ENCODE measurements at regions not wholly inside any gene's neighbourhood (a gene's known extent, or its start where the extent isn't known, plus 50 kb on each side); places are given as distances from the start of the nearest gene placed in this dataset.

DNA sequence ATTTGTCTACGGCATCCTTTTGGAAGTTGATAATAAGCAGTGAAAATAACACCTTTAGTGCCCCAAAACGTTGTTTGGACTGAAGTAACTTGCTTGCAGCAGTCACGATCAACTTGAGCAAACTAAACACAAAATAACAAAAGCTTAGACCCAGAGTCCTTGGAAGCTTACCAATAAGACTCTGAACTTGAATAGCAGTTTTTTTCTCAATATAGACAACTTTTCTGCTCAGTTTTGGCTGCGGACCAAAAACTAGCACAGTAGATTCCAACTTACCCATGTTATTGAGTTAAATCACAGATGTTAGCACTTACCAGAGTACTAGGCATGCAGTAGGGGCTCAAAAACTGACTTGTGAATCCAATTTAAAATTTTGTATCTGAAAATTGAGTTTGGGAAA is 746.9 kb downstream of the PCDH19 start:
- TF ChIP-seq, protein P1, sequence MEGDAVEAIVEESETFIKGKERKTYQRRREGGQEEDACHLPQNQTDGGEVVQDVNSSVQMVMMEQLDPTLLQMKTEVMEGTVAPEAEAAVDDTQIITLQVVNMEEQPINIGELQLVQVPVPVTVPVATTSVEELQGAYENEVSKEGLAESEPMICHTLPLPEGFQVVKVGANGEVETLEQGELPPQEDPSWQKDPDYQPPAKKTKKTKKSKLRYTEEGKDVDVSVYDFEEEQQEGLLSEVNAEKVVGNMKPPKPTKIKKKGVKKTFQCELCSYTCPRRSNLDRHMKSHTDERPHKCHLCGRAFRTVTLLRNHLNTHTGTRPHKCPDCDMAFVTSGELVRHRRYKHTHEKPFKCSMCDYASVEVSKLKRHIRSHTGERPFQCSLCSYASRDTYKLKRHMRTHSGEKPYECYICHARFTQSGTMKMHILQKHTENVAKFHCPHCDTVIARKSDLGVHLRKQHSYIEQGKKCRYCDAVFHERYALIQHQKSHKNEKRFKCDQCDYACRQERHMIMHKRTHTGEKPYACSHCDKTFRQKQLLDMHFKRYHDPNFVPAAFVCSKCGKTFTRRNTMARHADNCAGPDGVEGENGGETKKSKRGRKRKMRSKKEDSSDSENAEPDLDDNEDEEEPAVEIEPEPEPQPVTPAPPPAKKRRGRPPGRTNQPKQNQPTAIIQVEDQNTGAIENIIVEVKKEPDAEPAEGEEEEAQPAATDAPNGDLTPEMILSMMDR (IDR thresholded peaks at IDR 0.05) = no peak
- Mint-ChIP-seq H3K27me3 (ENCODE audit: low read depth in 3 of 3) (no peaks in the 10 kb centered on the region), H3K9me3 (peaks cover 0 to 1% (median 0%) of the 10 kb centered on the region in 7 donors), H3K4me1 (no peaks in the 10 kb centered on the region), H3K4me3 (no peak overlapping the region), H3K36me3 (no peaks in the 10 kb centered on the region), H3K27ac (no peak overlapping the region)
- Histone ChIP-seq H3K4me2 (replicated peaks; ENCODE audit: extremely low read depth, low read length, poor library complexity, severe bottlenecking) (no peak overlapping the region), H2AFZ (ENCODE audit: insufficient read depth, low read depth, low read length, poor library complexity, severe bottlenecking) (no peak overlapping the region), H3K79me2 (ENCODE audit: insufficient read depth, low read length) (no peaks in the 10 kb centered on the region), H4K20me1 (ENCODE audit: insufficient read depth, low read length) (no peaks in the 10 kb centered on the region), H3K9me3 (replicated peaks in 1 of 2; ENCODE audit: control insufficient read depth in 1 of 2, insufficient read depth in 1 of 2, low read length in 2 of 2) (no peaks in the 10 kb centered on the region), H3K4me1 (ENCODE audit: control insufficient read depth in 1 of 2, insufficient read depth in 2 of 2, low read length in 2 of 2) (no peaks in the 10 kb centered on the region), H3K27me3 (ENCODE audit: control insufficient read depth in 2 of 2, insufficient read depth in 2 of 2, low read length in 2 of 2) (no peaks in the 10 kb centered on the region), H3K36me3 (replicated peaks in 1 of 2; ENCODE audit: control insufficient read depth in 1 of 2, insufficient read depth in 2 of 2, low read length in 2 of 2) (no peaks in the 10 kb centered on the region), H3K27ac (ENCODE audit: low read depth in 1 of 2, low read length in 2 of 2) (no peak overlapping the region), H3K4me3 (replicated peaks in 1 of 3; ENCODE audit: low read depth in 2 of 3, low read length in 3 of 3) (no peak overlapping the region), H3K9ac (ENCODE audit: insufficient read depth, low read length, poor library complexity, severe bottlenecking) (no peak overlapping the region)
- DNase-seq = no peak
- 70% methylated on average over 2 of the region's 4 CpGs for WGBS (ENCODE audit: insufficient coverage)
- intact Hi-C loops (cut with micrococcal nuclease) = no loop called here

DNA sequence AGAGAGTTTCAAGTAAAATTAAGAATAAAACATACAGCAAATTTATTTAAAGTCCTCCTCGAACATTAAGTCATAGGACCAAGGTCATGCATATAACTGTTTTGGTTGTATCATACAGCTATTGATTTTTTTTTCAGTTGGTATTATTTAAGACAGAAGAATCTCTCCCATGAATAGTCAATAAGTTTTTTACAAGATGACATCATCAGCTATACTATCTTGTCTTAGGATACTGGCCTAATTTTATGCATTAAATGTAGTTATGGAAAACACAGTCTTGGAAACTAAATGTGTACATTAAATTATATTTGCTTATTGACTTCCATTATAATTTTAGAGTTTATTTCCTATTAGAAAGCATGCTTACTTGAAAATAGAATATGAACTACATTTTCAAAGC is 755.9 kb downstream of the PCDH19 start:
- H3K9me3 Mint-ChIP-seq = peaks cover 0 to 2% (median 0%) of the 10 kb centered on the region in 7 donors
- no peaks in the 10 kb centered on the region for H3K36me3 Mint-ChIP-seq
- no peaks in the 10 kb centered on the region for H3K4me1 ChIP-seq (ENCODE audit: control insufficient read depth in 1 of 2, insufficient read depth in 2 of 2, low read length in 2 of 2)
- DNase-seq = no peak
- H3K79me2 ChIP-seq (ENCODE audit: insufficient read depth, low read length) = no peaks in the 10 kb centered on the region
- H3K9me3 ChIP-seq (replicated peaks in 1 of 2; ENCODE audit: control insufficient read depth in 1 of 2, insufficient read depth in 1 of 2, low read length in 2 of 2) = no peaks in the 10 kb centered on the region
- H3K4me3 ChIP-seq (replicated peaks in 1 of 3; ENCODE audit: low read depth in 2 of 3, low read length in 3 of 3) = no peak overlapping the region
- no peaks in the 10 kb centered on the region for H3K27me3 ChIP-seq (ENCODE audit: control insufficient read depth in 2 of 2, insufficient read depth in 2 of 2, low read length in 2 of 2)
- no peak overlapping the region for H3K9ac ChIP-seq (ENCODE audit: insufficient read depth, low read length, poor library complexity, severe bottlenecking)
- H3K4me2 ChIP-seq (replicated peaks; ENCODE audit: extremely low read depth, low read length, poor library complexity, severe bottlenecking) = no peak overlapping the region
- no peak overlapping the region for H3K27ac ChIP-seq (ENCODE audit: low read depth in 1 of 2, low read length in 2 of 2)
- H3K4me1 Mint-ChIP-seq = no peaks in the 10 kb centered on the region
- no peaks in the 10 kb centered on the region for H3K36me3 ChIP-seq (replicated peaks in 1 of 2; ENCODE audit: control insufficient read depth in 1 of 2, insufficient read depth in 2 of 2, low read length in 2 of 2)
- WGBS (ENCODE audit: insufficient coverage) = no CpG with 5 or more reads among the region's 1 CpG
- no peaks in the 10 kb centered on the region for H3K27me3 Mint-ChIP-seq (ENCODE audit: low read depth in 3 of 3)
- no peak overlapping the region for H3K27ac Mint-ChIP-seq
- no peak overlapping the region for H3K4me3 Mint-ChIP-seq
- TF ChIP-seq, protein P1 (IDR thresholded peaks at IDR 0.05) = no peak
- H4K20me1 ChIP-seq (ENCODE audit: insufficient read depth, low read length) = no peaks in the 10 kb centered on the region
- intact Hi-C loops (cut with micrococcal nuclease) = no loop called here
- H2AFZ ChIP-seq (ENCODE audit: insufficient read depth, low read depth, low read length, poor library complexity, severe bottlenecking) = no peak overlapping the region
